A172 (cell line): ENCODE measurements at regions not wholly inside any gene's neighbourhood (a gene's known extent, or its start where the extent isn't known, plus 50 kb on each side); places are given as distances from the start of the nearest gene placed in this dataset.
"Not testable (repeated sequence)": the region's sequence is repeated elsewhere in the genome, so short reads cannot be mapped to it uniquely, and the experiment has no call there.

Experiments
- DNase-seq: peaks from one replicate; pipeline ENCODE4 v3.0.0-alpha.2; 2015; ENCODE audit warnings: low spot score

DNA sequence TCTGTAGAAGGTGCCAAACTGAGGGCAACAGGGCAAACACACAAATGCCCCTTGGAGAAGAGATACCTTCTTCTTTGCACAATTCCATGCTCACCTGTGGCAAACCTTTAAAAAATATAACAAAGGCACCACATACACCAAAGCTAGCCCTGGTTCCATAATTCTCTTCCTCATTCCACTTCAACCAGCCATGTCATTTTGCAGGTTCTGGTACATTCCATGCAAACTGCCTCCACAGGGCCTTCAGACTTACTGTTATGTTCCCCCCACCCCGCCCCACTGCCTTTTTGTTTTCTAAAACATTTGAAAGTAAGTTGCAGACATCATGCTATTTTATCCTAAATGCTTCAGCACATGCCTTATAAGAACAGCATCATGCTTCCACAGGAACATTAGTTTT lies 269.0 kb downstream of the NSUN3 start:
- no peak for DNase-seq

GRCh38 chr3:94336046-94336753 lies 273.3 kb downstream of the NSUN3 start:
- DNase-seq = peak; percentile 49

GRCh38 chr3:94345101-94345500 lies 282.2 kb downstream of the NSUN3 start:
- no peak for DNase-seq

DNA sequence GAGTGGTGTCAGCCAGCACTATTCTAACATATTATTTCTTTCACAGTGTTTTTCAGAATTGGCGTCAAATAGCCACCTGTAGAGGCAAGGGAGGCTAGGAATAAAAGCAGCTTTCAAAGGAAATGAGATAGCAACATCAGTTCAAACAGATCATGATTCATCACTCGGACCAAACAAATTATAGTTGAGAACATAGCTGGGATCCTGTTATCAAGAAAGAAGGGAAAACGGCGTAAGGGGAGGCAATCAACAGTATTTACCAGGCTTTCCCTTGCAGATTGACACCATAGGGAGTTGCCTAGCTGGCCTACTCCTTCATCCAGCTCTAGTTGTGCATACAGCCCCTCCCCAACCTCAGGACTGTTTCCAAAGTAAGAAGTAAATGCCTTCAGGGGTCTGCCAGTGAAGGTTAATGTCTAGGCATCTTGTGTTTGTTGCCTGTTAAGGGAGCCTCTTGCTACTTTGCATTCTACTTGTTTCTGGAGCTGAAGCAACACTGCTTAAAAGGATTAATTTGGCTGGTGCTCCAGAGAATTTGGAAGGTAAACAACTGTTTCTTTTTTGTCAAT lies 286.5 kb downstream of the NSUN3 start:
- no peak for DNase-seq

- DNase-seq = no peak
These were observed 293.7 kb downstream of the NSUN3 start for GRCh38 chr3:94356581-94356980.

DNA sequence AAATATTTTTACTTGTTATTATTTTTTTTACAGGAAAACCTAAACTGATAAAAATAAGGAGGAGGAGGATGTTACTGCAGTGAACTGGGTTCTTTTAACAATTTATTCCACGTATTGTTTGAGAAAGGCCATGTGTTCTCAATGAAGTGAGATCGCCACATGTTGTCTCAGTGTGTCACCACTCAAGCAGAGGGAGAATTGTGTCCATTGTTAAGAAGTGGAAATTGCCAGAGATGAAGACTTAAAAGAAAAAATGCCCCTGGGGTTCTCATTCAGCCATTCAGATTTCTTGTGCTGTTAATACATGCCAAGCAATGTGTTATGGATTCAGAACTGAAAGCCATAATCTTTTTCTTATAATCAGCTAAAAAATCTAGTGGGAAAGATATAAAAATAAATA lies 297.1 kb downstream of the NSUN3 start:
- no peak for DNase-seq

DNA sequence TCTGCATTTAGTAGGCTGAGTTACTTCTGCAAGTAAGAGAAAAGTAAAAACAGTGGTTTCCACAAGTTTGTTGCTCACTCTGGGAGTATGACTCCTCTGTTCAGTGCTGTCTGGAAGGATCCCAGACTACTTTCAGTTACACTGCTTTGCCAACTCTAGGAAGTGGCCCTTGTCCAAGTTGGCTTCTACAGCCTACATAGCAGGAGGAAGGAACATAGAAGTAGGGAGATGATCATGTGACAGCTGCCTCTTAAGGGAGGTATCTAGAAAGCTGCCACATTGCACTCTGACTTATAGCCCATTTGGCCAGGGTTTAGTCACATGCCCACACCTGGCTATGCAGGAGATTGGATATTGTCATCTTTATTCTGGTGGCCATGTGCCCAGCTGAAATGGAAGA lies 298.1 kb downstream of the NSUN3 start:
- no peak for DNase-seq

DNA sequence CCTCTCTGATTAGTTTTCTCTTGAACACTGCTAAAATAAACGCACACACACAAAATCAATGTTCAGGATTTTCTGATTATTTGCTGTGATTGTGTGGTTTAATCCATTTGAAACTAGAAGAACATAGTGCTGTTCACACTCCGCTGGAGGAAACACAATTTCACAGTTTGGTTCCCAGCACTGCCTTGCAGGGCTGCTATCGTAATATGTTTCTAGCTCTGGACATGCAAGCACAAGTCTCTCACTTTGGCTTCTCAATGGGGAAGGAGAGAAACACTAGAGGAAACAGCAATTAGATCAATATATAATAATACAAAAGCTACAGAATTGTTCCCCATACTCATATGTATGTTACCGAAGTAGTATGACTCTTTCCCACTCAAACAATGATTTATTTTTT lies 299.5 kb downstream of the NSUN3 start:
- no peak for DNase-seq

- DNase-seq = no peak
These were observed 302.1 kb downstream of the NSUN3 start for GRCh38 chr3:94365006-94365405.

- DNase-seq = no peak
These were observed 309.2 kb downstream of the NSUN3 start for GRCh38 chr3:94372026-94372425.

DNA sequence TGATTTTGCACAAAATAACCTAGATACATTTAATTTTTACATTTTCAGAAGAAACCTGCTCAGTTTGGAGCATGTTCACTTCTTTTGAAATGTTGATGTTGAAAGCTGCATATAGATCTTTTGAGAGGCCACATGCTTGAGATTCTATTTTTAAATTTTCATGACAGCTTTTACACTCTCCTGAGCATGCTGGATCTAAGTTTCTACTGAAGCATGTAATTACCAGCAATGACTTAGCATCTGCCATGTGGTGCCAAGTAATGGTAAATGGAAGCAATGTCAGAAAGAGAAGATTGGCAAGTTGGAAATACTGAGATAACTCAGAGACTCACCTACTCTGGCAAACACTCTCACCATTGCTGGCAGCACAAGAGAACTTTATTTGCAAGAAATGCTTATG lies 310.6 kb downstream of the NSUN3 start:
- no peak for DNase-seq

DNA sequence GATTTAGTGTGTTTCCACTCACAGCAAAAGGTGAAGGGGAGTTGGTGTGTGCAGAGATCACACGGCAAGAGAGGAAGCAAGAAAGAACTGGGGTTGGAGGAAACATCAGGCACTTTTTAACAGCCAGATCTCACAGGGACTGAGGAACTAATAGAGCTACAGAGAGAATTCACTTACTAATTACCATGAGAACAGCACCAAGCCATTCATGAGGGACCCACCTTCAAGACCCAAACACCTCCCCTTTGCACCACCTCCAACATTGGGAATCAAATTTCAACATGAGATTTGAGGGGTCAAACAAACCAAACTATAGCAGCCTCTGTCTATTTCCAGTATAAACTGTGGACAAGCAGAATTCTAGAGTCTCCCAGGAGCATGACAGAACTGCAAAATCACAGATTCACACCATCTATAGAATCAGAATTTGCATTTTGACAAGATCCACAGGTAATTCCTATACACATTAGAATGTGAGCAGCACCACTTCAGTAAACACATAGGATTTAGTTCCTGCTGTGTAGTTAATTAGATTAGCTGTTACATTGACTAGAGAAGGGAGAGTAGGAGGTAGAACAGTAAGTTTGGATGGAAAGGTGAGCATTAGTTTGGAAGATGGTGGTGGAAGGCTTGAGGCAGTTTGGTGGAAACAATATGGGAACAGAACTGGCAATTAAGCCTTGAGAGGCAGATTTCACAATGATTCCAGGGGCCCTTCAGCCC lies 311.7 kb downstream of the NSUN3 start:
- DNase-seq = no peak

GRCh38 chr3:94377123-94377696 lies 314.3 kb downstream of the NSUN3 start:
- not testable (repeated sequence) for DNase-seq

DNA sequence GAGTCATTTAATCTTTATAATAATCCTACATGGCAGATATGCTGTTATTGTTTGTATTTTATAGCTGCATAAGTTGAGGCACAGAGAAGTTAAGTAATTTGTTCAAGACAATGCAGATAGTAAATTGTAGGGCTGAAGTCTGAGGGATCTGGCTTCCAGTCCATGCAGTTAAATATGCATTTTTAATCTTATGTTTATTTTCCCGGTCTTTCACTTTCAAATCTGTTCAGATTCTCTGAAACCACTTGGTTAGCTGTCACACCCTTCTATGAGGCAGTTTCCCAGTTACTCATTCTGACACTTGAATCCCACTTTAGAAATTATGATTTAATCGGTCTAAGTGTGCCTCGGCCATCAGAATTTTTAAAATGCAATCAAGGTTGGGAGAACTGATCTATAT lies 315.0 kb downstream of the NSUN3 start:
- not testable (repeated sequence) for DNase-seq

GRCh38 chr3:94378322-94378721 lies 315.5 kb downstream of the NSUN3 start:
- DNase-seq = no peak

DNA sequence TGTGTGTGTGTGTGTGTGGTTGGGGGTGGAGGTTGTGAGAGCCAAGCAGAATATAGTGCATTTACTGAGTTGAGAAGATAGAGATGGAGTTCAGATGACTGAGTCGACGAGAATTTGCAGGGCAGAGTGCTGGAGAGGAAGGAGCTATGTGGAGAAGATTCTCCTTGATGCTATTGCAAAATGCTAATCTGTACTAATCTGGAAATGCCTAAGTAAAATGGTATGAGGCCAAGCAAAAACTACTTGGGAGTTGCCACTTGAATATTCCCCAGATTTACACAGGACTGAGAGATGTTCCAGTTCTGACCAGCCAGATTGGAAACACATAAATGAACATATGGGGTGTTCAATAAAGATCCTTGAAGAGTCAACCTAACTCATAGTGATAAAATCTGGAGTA lies 316.4 kb downstream of the NSUN3 start:
- DNase-seq = no peak

DNA sequence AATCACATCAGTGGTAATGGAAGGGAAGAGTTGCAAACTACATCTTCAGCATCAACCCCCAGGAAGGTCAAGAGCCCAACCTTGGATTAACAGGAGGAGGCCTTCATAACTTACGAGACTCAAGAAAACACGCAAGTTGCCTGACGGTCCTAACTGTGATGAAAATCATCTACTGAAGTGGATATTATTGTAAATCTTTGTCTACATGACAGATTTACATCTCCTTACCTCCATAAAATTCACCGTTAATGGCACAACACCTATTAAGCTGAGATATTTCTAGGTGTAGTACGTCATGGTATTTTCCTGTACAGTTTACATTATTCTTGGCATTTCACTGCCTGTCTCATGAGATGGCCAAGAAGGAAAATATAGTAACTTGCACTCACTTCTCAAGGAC lies 332.0 kb downstream of the NSUN3 start:
- no peak for DNase-seq

GRCh38 chr3:94395851-94396250 lies 333.0 kb downstream of the NSUN3 start:
- no peak for DNase-seq

DNA sequence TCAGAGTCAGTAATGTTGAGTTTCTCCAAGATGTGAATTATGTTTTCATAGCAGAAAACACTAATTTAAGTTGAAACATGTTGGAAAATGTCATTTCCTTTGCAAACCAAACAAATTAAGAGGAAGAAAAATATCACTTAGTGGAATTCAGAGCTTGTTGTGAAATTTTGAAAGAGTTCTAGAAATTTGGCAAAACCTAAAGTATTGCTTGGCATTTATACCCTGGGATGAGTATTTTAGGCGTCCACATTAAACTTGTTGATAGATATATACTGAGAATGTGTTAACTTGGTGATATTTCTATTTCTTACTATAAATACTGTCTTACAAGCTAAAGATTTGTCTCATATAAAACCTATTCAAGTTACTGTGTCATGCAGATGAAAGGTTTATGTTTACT lies 335.2 kb downstream of the NSUN3 start:
- no peak for DNase-seq

GRCh38 chr3:94401466-94401865 lies 338.6 kb downstream of the NSUN3 start:
- DNase-seq = no peak

DNA sequence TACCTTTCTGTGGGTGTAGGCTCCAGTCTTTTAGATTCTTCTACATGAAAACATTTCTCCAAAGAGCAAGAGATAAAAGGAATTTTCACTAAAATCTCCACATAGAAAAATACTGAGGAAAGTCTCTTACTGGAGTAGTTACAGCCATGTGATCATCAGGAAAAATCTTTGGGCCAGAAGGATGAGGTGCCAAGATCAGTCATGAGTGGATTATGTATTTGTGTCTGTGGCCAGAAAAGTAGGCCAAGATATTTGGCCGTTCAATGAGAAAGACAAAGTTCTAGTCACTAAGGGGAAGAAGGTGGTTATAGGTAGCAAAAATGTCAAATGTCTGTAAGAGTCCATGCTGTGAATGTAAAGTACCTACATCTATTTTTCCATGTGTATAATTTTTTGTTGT lies 339.3 kb downstream of the NSUN3 start:
- no peak for DNase-seq

DNA sequence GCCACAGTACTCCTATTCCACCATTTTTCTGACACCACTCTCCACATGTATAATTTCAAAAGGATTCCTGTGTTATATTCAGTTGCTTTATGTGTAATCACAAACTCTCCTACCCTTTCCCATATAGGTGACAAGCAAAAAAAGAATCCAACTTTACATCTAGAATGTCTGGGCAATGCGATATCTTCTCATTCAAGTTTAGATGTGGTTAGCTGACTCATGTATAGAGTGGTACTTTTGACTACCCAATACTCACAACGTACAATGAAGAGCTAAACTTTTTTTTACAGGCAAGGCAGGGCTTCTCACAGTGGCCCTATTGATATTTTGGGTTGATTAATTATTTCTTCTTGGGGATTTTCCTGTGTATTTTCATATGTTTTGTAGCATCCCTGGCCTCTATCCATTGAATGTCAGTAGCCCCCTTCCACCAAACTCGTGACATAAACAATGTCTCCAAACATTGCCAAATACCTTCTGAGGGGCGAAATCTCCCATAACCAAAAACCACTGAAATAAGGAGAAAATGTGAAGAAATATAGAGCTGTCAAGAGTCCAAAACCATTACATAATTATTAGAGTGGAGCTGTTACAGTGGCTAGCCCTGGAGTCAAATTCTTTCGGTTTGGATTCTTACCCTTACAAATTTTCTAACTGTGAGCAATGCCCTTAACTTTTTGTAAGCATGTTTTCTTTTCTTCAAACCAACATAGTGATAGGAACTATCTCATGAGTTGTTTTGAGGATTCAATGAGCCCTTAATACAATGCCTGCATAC lies 342.6 kb downstream of the NSUN3 start:
- DNase-seq = peak; percentile 1
